A549 (cell line): ENCODE measurements at regions not wholly inside any gene's neighbourhood (a gene's known extent, or its start where the extent isn't known, plus 50 kb on each side); places are given as distances from the start of the nearest gene placed in this dataset.

Experiments used
- ATAC-seq, 2 experiments: fragments of 200-7000 bp in 1 of 2; fragments of >200 bp in 1 of 2; cut with Nextera tagmentation in 1 of 2; cut with Tn5 transposase in 1 of 2; 3 replicates each; pipeline versions ENCODE4 v1.8.0 to v1.9.1; 2018 to 2020; ENCODE audit warnings: mild to moderate bottlenecking in 1 of 2, moderate library complexity in 1 of 2
- CTCF ChIA-PET: fragments of 300-600 bp; sonication (Branson Sonifier 250); formaldehyde crosslinking; extraction: SDS; loops from one replicate; lab custom pipeline; 2021; ENCODE audit warnings: antibody characterized with exemption, inconsistent platforms; lab: Yijun Ruan, JAX
- POLR2A ChIA-PET: fragments of 350-600 bp; formaldehyde crosslinking; extraction: SDS; loops from one replicate; lab custom pipeline; 2021; ENCODE audit warnings: antibody characterized with exemption, inconsistent platforms; lab: Yijun Ruan, JAX
- DNase-seq, 2 experiments: peaks; one replicate each; pipeline versions ENCODE4 v3.0.0 to v3.0.0-alpha.2; 2011 to 2016; ENCODE audit warnings: low read depth in 1 of 2, low spot score in 1 of 2
- FAIRE-seq: peaks from 2 replicates; lab custom pipeline; 2011; peaks lifted over from hg19 to GRCh38; lab: Jason Lieb, UNC
- H3K27ac ChIP-seq, 2 experiments: fragments of >200 bp; sonication (Bioruptor Twin); formaldehyde crosslinking; 3 replicates each; pipeline ENCODE4 v1.5.1; 2016 to 2017
- H3K4me1 ChIP-seq: fragments of >200 bp; sonication (Bioruptor Twin); formaldehyde crosslinking; 3 replicates; pipeline ENCODE4 v1.6.1; 2016
- H3K4me2 ChIP-seq: fragments of >200 bp; sonication (Bioruptor Twin); formaldehyde crosslinking; 3 replicates; pipeline ENCODE4 v1.6.1; 2016
- H3K4me3 ChIP-seq: fragments of >200 bp; sonication (Bioruptor Twin); formaldehyde crosslinking; 3 replicates; pipeline ENCODE4 v1.5.1; 2016
- H3K9me3 ChIP-seq: fragments of >200 bp; sonication (Bioruptor Twin); formaldehyde crosslinking; 3 replicates; pipeline ENCODE4 v1.6.1; 2016
- ATOH8 ChIP-seq: fragments of 250-450 bp; sonication (Bioruptor Pico); IDR thresholded peaks from 2 replicates; pipeline ENCODE4 v1.5.0; 2020; ENCODE audit warnings: low read depth, mild to moderate bottlenecking, moderate library complexity
- CBX2 ChIP-seq: fragments of 200-600 bp; sonication (generic); IDR thresholded peaks from 2 replicates; pipeline ENCODE4 v1.6.1; 2016; ENCODE audit warnings: low read depth, mild to moderate bottlenecking, borderline replicate concordance
- CHD2 ChIP-seq: fragments of 150-350 bp; IDR thresholded peaks from 2 replicates; pipeline ENCODE4 v1.6.1; 2014; ENCODE audit warnings: low read length; ENCODE audit not compliant: partially characterized antibody
- CTCF ChIP-seq: fragments of >200 bp; sonication (Bioruptor Twin); formaldehyde crosslinking; IDR thresholded peaks from 3 replicates; pipeline ENCODE4 v1.5.1; 2016
- EHF ChIP-seq: fragments of 250-450 bp; sonication (Bioruptor Pico); IDR thresholded peaks from 2 replicates; pipeline ENCODE4 v1.5.0; 2020; ENCODE audit warnings: mild to moderate bottlenecking
- EHMT2 ChIP-seq: fragments of 200-600 bp; sonication (generic); IDR thresholded peaks from 2 replicates; pipeline ENCODE4 v1.6.1; 2016; ENCODE audit warnings: antibody characterized with exemption, low read depth, mild to moderate bottlenecking, moderate library complexity
- ELK1 ChIP-seq: fragments of 150-350 bp; IDR thresholded peaks from 2 replicates; pipeline ENCODE4 v1.6.1; 2014; ENCODE audit warnings: low read depth, mild to moderate bottlenecking, low read length
- HDAC2 ChIP-seq: fragments of 200-600 bp; sonication (generic); IDR thresholded peaks from 2 replicates; pipeline ENCODE4 v1.6.1; 2016
- HOXB13 ChIP-seq: fragments of 250-450 bp; sonication (Bioruptor Pico); IDR thresholded peaks from 2 replicates; pipeline ENCODE4 v1.5.0; 2020; ENCODE audit warnings: low read depth, mild to moderate bottlenecking, moderate library complexity
- JUNB ChIP-seq: fragments of >200 bp; sonication (Bioruptor Twin); formaldehyde crosslinking; IDR thresholded peaks from 2 replicates; pipeline ENCODE4 v1.6.1; 2016
- KDM5A ChIP-seq: fragments of 200-600 bp; sonication (generic); IDR thresholded peaks from 2 replicates; pipeline ENCODE4 v1.6.1; 2016; ENCODE audit warnings: antibody characterized with exemption, mild to moderate bottlenecking
- MAFK ChIP-seq: fragments of 450-650 bp; IDR thresholded peaks from 2 replicates; pipeline ENCODE4 v1.6.1; 2014; ENCODE audit not compliant: partially characterized antibody
- MYC ChIP-seq: IDR thresholded peaks from 2 replicates; pipeline ENCODE4 v1.6.1; 2012; ENCODE audit warnings: mild to moderate bottlenecking, inconsistent platforms, low read length, improper control_type of control experiment, borderline replicate concordance
- NFE2L2 ChIP-seq: fragments of 150-350 bp; conservative IDR thresholded peaks from 2 replicates; pipeline ENCODE4 v1.6.1; 2014; ENCODE audit warnings: low read length
- NR3C1 ChIP-seq: fragments of >200 bp; sonication (Bioruptor Twin); formaldehyde crosslinking; IDR thresholded peaks from 3 replicates; pipeline ENCODE4 v1.6.1; 2017
- PHF8 ChIP-seq: fragments of 200-600 bp; sonication (generic); IDR thresholded peaks from 2 replicates; pipeline ENCODE4 v1.6.1; 2016; ENCODE audit warnings: low read depth, mild to moderate bottlenecking, antibody characterized with exemption, moderate library complexity, borderline replicate concordance
- POLR2AphosphoS2 ChIP-seq: conservative IDR thresholded peaks from 2 replicates; pipeline ENCODE4 v1.6.1; 2012; ENCODE audit warnings: low read length, improper control_type of control experiment, inconsistent platforms
- RAD21 ChIP-seq, 2 experiments: fragments of >200 bp in 1 of 2; sonication (Bioruptor Twin) in 1 of 2; formaldehyde crosslinking in 1 of 2; IDR thresholded peaks in 1 of 2; conservative IDR thresholded peaks in 1 of 2; 2 replicates in 1 of 2; 3 replicates in 1 of 2; pipeline ENCODE4 v1.6.1; 2012 to 2018; ENCODE audit warnings: inconsistent platforms in 1 of 2
- REST ChIP-seq: fragments of 200-600 bp; sonication (generic); IDR thresholded peaks from 2 replicates; pipeline ENCODE4 v1.6.1; 2016; ENCODE audit warnings: antibody characterized with exemption, mild to moderate bottlenecking, moderate library complexity
- RFX5 ChIP-seq: fragments of 450-650 bp; IDR thresholded peaks from 2 replicates; pipeline ENCODE4 v1.7.1; 2014; ENCODE audit warnings: antibody characterized with exemption, mild to moderate bottlenecking, moderate library complexity
- RNF2 ChIP-seq: fragments of 200-600 bp; sonication (generic); IDR thresholded peaks from 2 replicates; pipeline ENCODE4 v1.6.1; 2016; ENCODE audit warnings: low read depth, mild to moderate bottlenecking, antibody characterized with exemption, moderate library complexity, borderline replicate concordance
- SMC3 ChIP-seq: fragments of >200 bp; sonication (Bioruptor Twin); formaldehyde crosslinking; IDR thresholded peaks from 3 replicates; pipeline ENCODE4 v1.6.1; 2018; ENCODE audit warnings: inconsistent platforms
- SREBF2 ChIP-seq: fragments of 450-650 bp; IDR thresholded peaks from 2 replicates; pipeline ENCODE4 v1.6.1; 2014; ENCODE audit warnings: mild to moderate bottlenecking, moderate library complexity
- TFCP2L1 ChIP-seq: fragments of 250-450 bp; sonication (Bioruptor Pico); IDR thresholded peaks from 2 replicates; pipeline ENCODE4 v1.5.0; 2021; ENCODE audit warnings: mild to moderate bottlenecking
- TP53 ChIP-seq: fragments of 250-450 bp; sonication (Bioruptor Pico); IDR thresholded peaks from 2 replicates; pipeline ENCODE4 v1.5.0; 2021; ENCODE audit warnings: mild to moderate bottlenecking, moderate library complexity
- USF2 ChIP-seq: fragments of 450-650 bp; IDR thresholded peaks from 2 replicates; pipeline ENCODE4 v1.6.1; 2014; ENCODE audit warnings: antibody characterized with exemption
- ZSCAN20 ChIP-seq: fragments of 250-450 bp; sonication (Bioruptor Pico); IDR thresholded peaks from 2 replicates; pipeline ENCODE4 v1.8.0; 2022; ENCODE audit warnings: mild to moderate bottlenecking, moderate library complexity
- WGBS: methylation state at CpG from one replicate; pipeline ENCODE4 v1.1.6; 2017; ENCODE audit errors: missing lambda C conversion rate; 5-methylcytosine and 5-hydroxymethylcytosine counted together
- TF ChIP-seq, protein P1 (sequence below): fragments of >200 bp; sonication (Bioruptor Twin); formaldehyde crosslinking; IDR thresholded peaks from 3 replicates; pipeline ENCODE4 v1.6.1; 2016
- TF ChIP-seq, protein P2 (sequence below): fragments of >200 bp; sonication (Bioruptor Twin); formaldehyde crosslinking; IDR thresholded peaks from 2 replicates; pipeline ENCODE4 v1.6.1; 2016
- TF ChIP-seq, protein P3 (sequence below): IDR thresholded peaks from 2 replicates; pipeline ENCODE4 v1.6.1; 2012

GRCh38 chrX:101764538-101764937, 104.9 kb upstream of the ARMCX2 start (continued):
- TF ChIP-seq REST (no peak), RNF2 (no peak), MAFK (no peak), SREBF2 (no peak)
- TF ChIP-seq, protein P1, sequence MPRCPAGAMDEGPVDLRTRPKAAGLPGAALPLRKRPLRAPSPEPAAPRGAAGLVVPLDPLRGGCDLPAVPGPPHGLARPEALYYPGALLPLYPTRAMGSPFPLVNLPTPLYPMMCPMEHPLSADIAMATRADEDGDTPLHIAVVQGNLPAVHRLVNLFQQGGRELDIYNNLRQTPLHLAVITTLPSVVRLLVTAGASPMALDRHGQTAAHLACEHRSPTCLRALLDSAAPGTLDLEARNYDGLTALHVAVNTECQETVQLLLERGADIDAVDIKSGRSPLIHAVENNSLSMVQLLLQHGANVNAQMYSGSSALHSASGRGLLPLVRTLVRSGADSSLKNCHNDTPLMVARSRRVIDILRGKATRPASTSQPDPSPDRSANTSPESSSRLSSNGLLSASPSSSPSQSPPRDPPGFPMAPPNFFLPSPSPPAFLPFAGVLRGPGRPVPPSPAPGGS, result no peak

DNA sequence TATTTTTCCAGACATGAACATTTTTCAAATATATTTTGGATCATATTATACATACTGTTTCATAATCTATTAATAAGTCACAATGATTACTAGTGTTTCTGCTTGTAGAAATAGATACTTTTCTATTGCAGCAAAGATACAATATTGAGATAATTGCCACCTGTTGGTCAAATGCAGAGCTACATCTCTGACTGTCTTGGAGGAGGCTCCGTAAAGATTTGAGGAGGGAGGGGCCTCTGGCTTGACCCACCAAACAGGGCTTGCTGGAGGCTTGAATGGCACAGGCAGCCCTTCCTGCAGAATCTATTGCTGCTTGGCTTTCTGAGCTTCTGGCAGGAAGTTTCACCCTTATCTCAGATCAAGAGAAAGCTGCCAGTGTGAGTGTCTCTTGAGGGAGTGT, 99.3 kb upstream of the ARMCX2 start:
- WGBS, result 0% methylated on average over 1 of the region's 1 CpG
- Histone ChIP-seq H3K4me2 (no peak overlapping the region), H3K9me3 (no peaks in the 10 kb centered on the region), H3K27ac (no peak overlapping the region), H3K4me3 (no peak overlapping the region), H3K4me1 (no peaks in the 10 kb centered on the region)
- FAIRE-seq, result peak; percentile 90
- ChIA-PET CTCF (interaction anchor here (0.5 to 1.5 kb wide), 4 partner anchors 13 to 1109 kb away, joined by 3 to 7 read pairs (median 4); no protein-coding TSS in a partner anchor), POLR2A (no interaction called here)
- peak; percentile 1 to 38 for DNase-seq
- ATAC-seq, result peak; percentile 74 to 88; a peak in 5 of 6 replicates
- TF ChIP-seq TP53, result no peak
- no peak for TF ChIP-seq PHF8
- no peak for TF ChIP-seq CHD2
- TF ChIP-seq TFCP2L1 (CRISPR knock-in tag), result no peak
- no peak for TF ChIP-seq USF2
- TF ChIP-seq HDAC2, result no peak
- TF ChIP-seq ATOH8 (CRISPR knock-in tag), result no peak
- TF ChIP-seq EHMT2, result no peak
- TF ChIP-seq HOXB13 (CRISPR knock-in tag), result no peak
- peak; percentile 39; the same call in 2 of the 3 replicates for TF ChIP-seq CTCF
- no peak for TF ChIP-seq POLR2AphosphoS2
- no peak for TF ChIP-seq CBX2
- peak in 1 of 2 experiments; percentile 21; a peak in 1 of 5 replicates for TF ChIP-seq RAD21 (conservative IDR thresholded peaks at IDR 0.05 in 1 of 2, IDR thresholded peaks at IDR 0.05 in 1 of 2)
- TF ChIP-seq, protein P2, sequence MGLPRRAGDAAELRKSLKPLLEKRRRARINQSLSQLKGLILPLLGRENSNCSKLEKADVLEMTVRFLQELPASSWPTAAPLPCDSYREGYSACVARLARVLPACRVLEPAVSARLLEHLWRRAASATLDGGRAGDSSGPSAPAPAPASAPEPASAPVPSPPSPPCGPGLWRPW, result no peak
- no peak for TF ChIP-seq ZSCAN20
- TF ChIP-seq SMC3, result peak; percentile 30; the same call in 1 of the 3 replicates
- TF ChIP-seq NR3C1, result no peak
- TF ChIP-seq JUNB, result no peak
- no peak for TF ChIP-seq MYC
- no peak for TF ChIP-seq RFX5
- TF ChIP-seq, protein P3, sequence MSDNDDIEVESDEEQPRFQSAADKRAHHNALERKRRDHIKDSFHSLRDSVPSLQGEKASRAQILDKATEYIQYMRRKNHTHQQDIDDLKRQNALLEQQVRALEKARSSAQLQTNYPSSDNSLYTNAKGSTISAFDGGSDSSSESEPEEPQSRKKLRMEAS, result no peak
- TF ChIP-seq NFE2L2, result no peak
- TF ChIP-seq ELK1, result no peak
- TF ChIP-seq KDM5A, result no peak
- no peak for TF ChIP-seq EHF (CRISPR knock-in tag)
